Ascending aorta (tissue), 2 donors: ENCODE measurements at regions not wholly inside any gene's neighbourhood (a gene's known extent, or its start where the extent isn't known, plus 50 kb on each side); places are given as distances from the start of the nearest gene placed in this dataset.

Experiments
- DNase-seq, 2 donors: peaks; one replicate each; pipeline ENCODE4 v3.0.0-alpha.2; 2019; ENCODE audit warnings: low spot score in 2 of 2
- H3K27ac ChIP-seq, 2 donors: fragments of 200-600 bp; sonication (generic); one replicate each; pipeline ENCODE4 v1.5.1; 2016 to 2017; ENCODE audit warnings: mild to moderate bottlenecking in 1 of 2
- H3K27me3 ChIP-seq: fragments of 200-600 bp; sonication (generic); one replicate; pipeline ENCODE4 v1.5.1; 2017
- H3K36me3 ChIP-seq, 2 donors: fragments of 200-600 bp; sonication (generic); one replicate each; pipeline ENCODE4 v1.5.1; 2016
- H3K4me1 ChIP-seq, 2 donors: fragments of 200-600 bp; sonication (generic); one replicate each; pipeline ENCODE4 v1.5.1; 2016 to 2017; ENCODE audit warnings: mild to moderate bottlenecking in 1 of 2
- H3K4me3 ChIP-seq, 2 donors: fragments of 200-600 bp; sonication (generic); one replicate each; pipeline ENCODE4 v1.5.1; 2016 to 2017; ENCODE audit warnings: mild to moderate bottlenecking in 1 of 2
- H3K9me3 ChIP-seq, 2 donors: fragments of 200-600 bp; sonication (generic); one replicate each; pipeline ENCODE4 v1.5.1; 2016
- intact Hi-C: fragments of 100-400 bp; cut with DNase I; formaldehyde crosslinking; loops from one replicate; pipeline ENCODE4 v1.15.1; 2023
- TF ChIP-seq, protein P1 (sequence below), 3 experiments: fragments of 200-600 bp in 2 of 3; fragments of 450-650 bp in 1 of 3; sonication (generic) in 2 of 3; IDR thresholded peaks; one replicate each; pipeline ENCODE4 v1.5.1; 2016 to 2019; ENCODE audit warnings: antibody characterized with exemption in 3 of 3, mild to moderate bottlenecking in 1 of 3, moderate library complexity in 1 of 3

DNA sequence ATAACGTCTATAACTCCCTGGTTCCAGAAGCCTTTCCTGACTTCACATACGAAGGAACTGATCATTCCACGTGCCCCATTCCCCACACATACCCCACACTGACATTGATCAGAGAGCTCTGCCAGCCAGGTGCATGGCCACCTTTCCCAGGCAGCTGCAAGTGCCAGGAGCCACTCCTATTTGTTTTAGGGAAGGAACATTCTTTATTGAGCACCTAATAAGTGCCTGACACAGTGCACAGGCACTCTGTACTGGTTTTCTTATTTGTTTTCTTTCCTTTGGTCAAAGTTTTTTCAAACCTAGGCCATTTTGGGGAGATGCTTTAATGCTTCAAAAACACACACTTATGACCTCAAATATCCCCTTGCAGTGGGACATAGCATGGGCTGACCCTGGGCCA lies 50.0 kb downstream of the PITPNM2 start:
- no peaks in the 10 kb centered on the region for H3K9me3 ChIP-seq
- no peak overlapping the region for H3K27ac ChIP-seq
- no peaks in the 10 kb centered on the region for H3K27me3 ChIP-seq
- no peak overlapping the region for H3K4me3 ChIP-seq
- no peaks in the 10 kb centered on the region for H3K36me3 ChIP-seq
- intact Hi-C loops: no loop called here
- peaks cover 4 to 17% of the 10 kb centered on the region in 2 donors for H3K4me1 ChIP-seq
- no peak for DNase-seq
- TF ChIP-seq, protein P1, sequence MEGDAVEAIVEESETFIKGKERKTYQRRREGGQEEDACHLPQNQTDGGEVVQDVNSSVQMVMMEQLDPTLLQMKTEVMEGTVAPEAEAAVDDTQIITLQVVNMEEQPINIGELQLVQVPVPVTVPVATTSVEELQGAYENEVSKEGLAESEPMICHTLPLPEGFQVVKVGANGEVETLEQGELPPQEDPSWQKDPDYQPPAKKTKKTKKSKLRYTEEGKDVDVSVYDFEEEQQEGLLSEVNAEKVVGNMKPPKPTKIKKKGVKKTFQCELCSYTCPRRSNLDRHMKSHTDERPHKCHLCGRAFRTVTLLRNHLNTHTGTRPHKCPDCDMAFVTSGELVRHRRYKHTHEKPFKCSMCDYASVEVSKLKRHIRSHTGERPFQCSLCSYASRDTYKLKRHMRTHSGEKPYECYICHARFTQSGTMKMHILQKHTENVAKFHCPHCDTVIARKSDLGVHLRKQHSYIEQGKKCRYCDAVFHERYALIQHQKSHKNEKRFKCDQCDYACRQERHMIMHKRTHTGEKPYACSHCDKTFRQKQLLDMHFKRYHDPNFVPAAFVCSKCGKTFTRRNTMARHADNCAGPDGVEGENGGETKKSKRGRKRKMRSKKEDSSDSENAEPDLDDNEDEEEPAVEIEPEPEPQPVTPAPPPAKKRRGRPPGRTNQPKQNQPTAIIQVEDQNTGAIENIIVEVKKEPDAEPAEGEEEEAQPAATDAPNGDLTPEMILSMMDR (IDR thresholded peaks at IDR 0.05): no peak

DNA sequence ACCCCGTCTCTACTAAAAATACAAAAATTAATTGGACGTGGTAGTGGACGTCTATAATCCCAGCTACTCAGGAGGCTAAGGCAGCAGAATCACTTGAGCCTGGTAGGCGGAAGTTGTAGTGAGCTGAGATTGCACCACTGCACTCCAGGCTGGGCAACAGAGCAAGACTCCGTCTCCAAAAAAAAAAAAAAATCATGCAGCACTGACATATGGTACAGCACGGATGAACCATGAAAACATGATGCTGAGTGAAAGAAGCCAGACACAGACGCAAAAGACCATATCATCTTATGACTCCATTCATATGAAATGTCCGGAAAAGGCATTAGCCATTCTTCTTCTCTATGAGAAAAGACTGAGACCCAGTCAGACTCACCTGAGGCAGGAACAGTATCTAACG lies 50.4 kb downstream of the PITPNM2 start:
- H3K27ac ChIP-seq: no peak overlapping the region
- H3K4me1 ChIP-seq: peaks cover 4 to 21% of the 10 kb centered on the region in 2 donors

GRCh38 chr12:123099560-123100192 lies 51.2 kb downstream of the PITPNM2 start:
- Histone ChIP-seq H3K27ac (no peak overlapping the region), H3K4me1 (peaks cover 4 to 29% of the 10 kb centered on the region in 2 donors), H3K36me3 (no peaks in the 10 kb centered on the region), H3K9me3 (no peaks in the 10 kb centered on the region), H3K27me3 (no peaks in the 10 kb centered on the region), H3K4me3 (no peak overlapping the region)
- no peak for DNase-seq
- intact Hi-C loops: loop anchor here (5.0 kb wide), 1 partner anchor 42 kb away; no protein-coding TSS in a partner anchor
- TF ChIP-seq, protein P1 (IDR thresholded peaks at IDR 0.05): no peak

More for the DNA sequence above, 50.4 kb downstream of the PITPNM2 start:
- intact Hi-C loops: no loop called here
- Histone ChIP-seq H3K4me3 (no peak overlapping the region), H3K9me3 (no peaks in the 10 kb centered on the region), H3K36me3 (no peaks in the 10 kb centered on the region), H3K27me3 (no peaks in the 10 kb centered on the region)
- DNase-seq: no peak
- TF ChIP-seq, protein P1 (IDR thresholded peaks at IDR 0.05): no peak

DNA sequence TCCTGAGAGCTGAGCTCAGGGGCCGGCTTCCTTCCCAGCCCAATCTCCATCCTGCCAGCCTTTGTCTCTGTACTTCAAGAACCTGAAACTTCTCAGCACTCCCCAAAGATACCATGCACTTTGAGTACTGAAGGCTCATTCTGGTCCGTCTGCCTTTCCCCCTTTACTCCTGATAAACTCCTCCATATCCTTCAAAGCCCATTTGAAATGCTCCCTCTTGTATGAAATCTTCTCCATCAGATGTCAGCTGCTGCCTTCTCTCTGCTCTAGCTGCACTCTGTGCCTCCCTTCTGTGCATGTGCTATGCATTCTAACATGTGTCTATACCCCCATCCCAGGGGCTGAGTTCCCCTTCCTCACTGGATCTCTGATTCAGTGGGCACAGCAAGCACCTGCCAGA lies 52.1 kb downstream of the PITPNM2 start:
- no peaks in the 10 kb centered on the region for H3K36me3 ChIP-seq
- DNase-seq: no peak
- H3K9me3 ChIP-seq: no peaks in the 10 kb centered on the region
- TF ChIP-seq, protein P1 (IDR thresholded peaks at IDR 0.05): no peak
- intact Hi-C loops: loop anchor here (5.0 kb wide), 1 partner anchor 41 kb away; no protein-coding TSS in a partner anchor
- peaks cover 8 to 38% of the 10 kb centered on the region in 2 donors for H3K4me1 ChIP-seq
- no peaks in the 10 kb centered on the region for H3K27me3 ChIP-seq
- H3K27ac ChIP-seq: no peak overlapping the region
- H3K4me3 ChIP-seq: no peak overlapping the region

DNA sequence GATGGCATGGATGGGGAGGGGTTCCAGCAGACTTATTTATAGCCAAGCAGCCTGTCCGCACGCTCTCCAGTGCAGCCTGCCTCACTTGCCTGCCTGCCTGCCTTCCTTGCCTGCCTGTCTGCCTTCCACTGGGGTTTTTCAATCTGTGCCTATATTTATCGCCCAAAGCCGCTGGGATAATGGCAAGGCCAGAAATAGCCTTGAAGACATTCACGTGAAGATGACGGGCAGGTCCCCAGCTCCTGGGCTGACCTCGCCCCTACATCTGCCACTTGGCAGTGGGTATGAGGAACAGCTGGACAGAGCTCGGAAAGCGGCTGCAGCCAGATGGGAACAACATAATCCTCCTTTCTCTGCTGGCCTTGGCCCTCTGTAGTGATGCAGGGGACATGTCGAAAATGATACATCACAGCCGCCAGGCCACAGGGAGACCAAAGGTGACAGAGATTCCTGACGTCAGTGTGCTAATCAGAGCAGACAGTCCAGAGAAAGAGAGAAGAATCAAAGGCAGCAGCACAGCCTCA lies 53.3 kb downstream of the PITPNM2 start:
- peak in 1 of 2 donors; percentile 71 for DNase-seq
- H3K4me1 ChIP-seq: peaks cover 11 to 39% of the 10 kb centered on the region in 2 donors

More for the DNA sequence above, 53.3 kb downstream of the PITPNM2 start:
- Histone ChIP-seq H3K27ac (peak overlapping the region; percentile 54 to 86), H3K9me3 (no peaks in the 10 kb centered on the region), H3K36me3 (no peaks in the 10 kb centered on the region), H3K27me3 (no peaks in the 10 kb centered on the region), H3K4me3 (no peak overlapping the region)
- TF ChIP-seq, protein P1 (IDR thresholded peaks at IDR 0.05): no peak
- intact Hi-C loops: loop anchor here (5.0 kb wide), 1 partner anchor 40 kb away; no protein-coding TSS in a partner anchor
